Activated B cell treated with CpG ODN at 0.5 μM for 24 hours (primary cell): ENCODE measurements at regions not wholly inside any gene's neighbourhood (a gene's known extent, or its start where the extent isn't known, plus 50 kb on each side); places are given as distances from the start of the nearest gene placed in this dataset.

ENCODE experiments used
- ATAC-seq: fragments of 200-7000 bp; cut with Tn5 transposase; one replicate; pipeline ENCODE4 v1.10.0; 2021; ENCODE audit warnings: low read depth, mild to moderate bottlenecking, moderate library complexity
- CTCF ChIA-PET: fragments of 350-600 bp; sonication (Branson Sonifier 250); formaldehyde crosslinking; loops from one replicate; lab custom pipeline; 2021; ENCODE audit warnings: antibody characterized with exemption; lab: Charles Lee
- POLR2A ChIA-PET: fragments of 350-600 bp; sonication (Branson Sonifier 250); formaldehyde crosslinking; loops from one replicate; lab custom pipeline; 2021; ENCODE audit warnings: antibody characterized with exemption; lab: Charles Lee
- DNase-seq: peaks from one replicate; pipeline ENCODE4 v3.0.0; 2022
- H3K27ac Mint-ChIP-seq: one replicate; pipeline ENCODE4 v1.8.0; 2020; ENCODE audit warnings: mixed read lengths
- H3K27me3 Mint-ChIP-seq: one replicate; pipeline ENCODE4 v1.8.0; 2021; ENCODE audit warnings: mixed read lengths
- H3K36me3 Mint-ChIP-seq: one replicate; pipeline ENCODE4 v1.8.0; 2021; ENCODE audit warnings: low read depth, mixed read lengths
- H3K4me1 Mint-ChIP-seq: one replicate; pipeline ENCODE4 v1.8.0; 2021; ENCODE audit warnings: mixed read lengths
- H3K4me3 Mint-ChIP-seq: one replicate; pipeline ENCODE4 v1.8.0; 2020; ENCODE audit warnings: mild to moderate bottlenecking, mixed read lengths
- H3K9me3 Mint-ChIP-seq: one replicate; pipeline ENCODE4 v1.8.0; 2020; ENCODE audit warnings: mixed read lengths
- CTCF ChIP-seq: fragments of 200-600 bp; IDR thresholded peaks from one replicate; pipeline ENCODE4 v1.8.0; 2022; ENCODE audit warnings: antibody characterized with exemption, mild to moderate bottlenecking
- intact Hi-C: fragments of 100-400 bp; cut with micrococcal nuclease; formaldehyde crosslinking; loops from one replicate; pipeline ENCODE4 v1.15.1; 2024

GRCh38 chr4:168028568-168028967 is 63.8 kb upstream of the ANXA10 start:
- intact Hi-C loops, result no loop called here
- ATAC-seq, result no peak
- DNase-seq, result no peak

GRCh38 chr4:168028970-168029597 is 63.3 kb upstream of the ANXA10 start:
- intact Hi-C loops, result no loop called here
- Mint-ChIP-seq H3K4me1 (no peaks in the 10 kb centered on the region), H3K36me3 (no peaks in the 10 kb centered on the region), H3K4me3 (no peak overlapping the region), H3K27me3 (no peaks in the 10 kb centered on the region), H3K27ac (no peak overlapping the region), H3K9me3 (peaks cover 4% of the 10 kb centered on the region)
- DNase-seq (no peak), ATAC-seq (no peak)
- ChIA-PET CTCF (no interaction called here), POLR2A (no interaction called here)
- no peak for TF ChIP-seq CTCF

More at GRCh38 chr4:168028568-168028967, 63.8 kb upstream of the ANXA10 start:
- POLR2A ChIA-PET, result no interaction called here
- Mint-ChIP-seq H3K9me3 (peaks cover 4% of the 10 kb centered on the region), H3K4me3 (no peak overlapping the region), H3K27me3 (no peaks in the 10 kb centered on the region), H3K27ac (no peak overlapping the region), H3K36me3 (no peaks in the 10 kb centered on the region), H3K4me1 (no peaks in the 10 kb centered on the region)
- CTCF ChIA-PET, result no interaction called here
- TF ChIP-seq CTCF, result no peak

GRCh38 chr4:168037676-168038075 is 54.7 kb upstream of the ANXA10 start:
- Mint-ChIP-seq H3K4me3 (no peak overlapping the region), H3K9me3 (peaks cover 2% of the 10 kb centered on the region), H3K4me1 (no peaks in the 10 kb centered on the region), H3K36me3 (no peaks in the 10 kb centered on the region), H3K27me3 (no peaks in the 10 kb centered on the region), H3K27ac (no peak overlapping the region)
- TF ChIP-seq CTCF, result no peak
- CTCF ChIA-PET, result no interaction called here
- DNase-seq (no peak), ATAC-seq (no peak)
- POLR2A ChIA-PET, result no interaction called here
- intact Hi-C loops, result no loop called here

GRCh38 chr4:168039593-168039992 is 52.7 kb upstream of the ANXA10 start:
- H3K27me3 Mint-ChIP-seq, result no peaks in the 10 kb centered on the region
- no peaks in the 10 kb centered on the region for H3K4me1 Mint-ChIP-seq
- POLR2A ChIA-PET, result no interaction called here
- H3K4me3 Mint-ChIP-seq, result no peak overlapping the region
- no peak for DNase-seq
- H3K36me3 Mint-ChIP-seq, result no peaks in the 10 kb centered on the region
- peaks cover 2% of the 10 kb centered on the region for H3K9me3 Mint-ChIP-seq
- H3K27ac Mint-ChIP-seq, result no peak overlapping the region
- CTCF ChIA-PET, result no interaction called here
- ATAC-seq, result no peak
- intact Hi-C loops, result no loop called here
- TF ChIP-seq CTCF, result no peak
